Vagina (tissue), 2 donors: ENCODE measurements at regions not wholly inside any gene's neighbourhood (a gene's known extent, or its start where the extent isn't known, plus 50 kb on each side); places are given as distances from the start of the nearest gene placed in this dataset.

ENCODE experiments used
- DNase-seq, 2 donors: peaks; one replicate each; pipeline ENCODE4 v3.0.0-alpha.2; 2017; ENCODE audit errors: extremely low spot score in 2 of 2
- H3K27ac ChIP-seq: fragments of 200-600 bp; sonication (generic); one replicate; pipeline ENCODE4 v1.5.1; 2019
- H3K27me3 ChIP-seq: fragments of 200-600 bp; sonication (generic); one replicate; pipeline ENCODE4 v1.5.1; 2019
- H3K36me3 ChIP-seq, 2 donors: fragments of 200-600 bp; sonication (generic); one replicate each; pipeline ENCODE4 v1.5.1; 2017 to 2019
- H3K4me1 ChIP-seq: fragments of 200-600 bp; sonication (generic); one replicate; pipeline ENCODE4 v1.5.1; 2019
- H3K4me3 ChIP-seq, 2 donors: fragments of 200-600 bp; sonication (generic); 1 replicate in 1 of 2; 2 replicates in 1 of 2; pipeline ENCODE4 v1.5.1; 2016 to 2019
- H3K9me3 ChIP-seq: fragments of 200-600 bp; sonication (generic); one replicate; pipeline ENCODE4 v1.5.1; 2019
- POLR2A ChIP-seq, 2 donors: fragments of 450-650 bp; IDR thresholded peaks; one replicate each; pipeline ENCODE4 v1.6.1; 2017; ENCODE audit warnings: antibody characterized with exemption in 2 of 2, mild to moderate bottlenecking in 2 of 2, moderate library complexity in 2 of 2
- POLR2AphosphoS5 ChIP-seq, 2 donors: sonication (generic); formaldehyde crosslinking; IDR thresholded peaks; one replicate each; pipeline ENCODE4 v1.9.0; 2017; ENCODE audit warnings: antibody characterized with exemption in 2 of 2, mild to moderate bottlenecking in 2 of 2, low read depth in 1 of 2; ENCODE audit not compliant: insufficient read depth in 1 of 2
- intact Hi-C: fragments of 100-400 bp; cut with DNase I; formaldehyde crosslinking; loops from one replicate; pipeline ENCODE4 v1.15.1; 2023
- TF ChIP-seq, protein P1 (sequence below), 3 experiments: fragments of 450-650 bp in 2 of 3; fragments of 200-600 bp in 1 of 3; sonication (generic) in 1 of 3; IDR thresholded peaks; one replicate each; pipeline ENCODE4 v1.5.1; 2017 to 2019; ENCODE audit warnings: antibody characterized with exemption in 3 of 3, mild to moderate bottlenecking in 2 of 3, moderate library complexity in 2 of 3

GRCh38 chr5:91670122-91670521 lies 287.0 kb upstream of the ARRDC3 start:
- Histone ChIP-seq H3K4me3 (no peak overlapping the region), H3K27me3 (no peaks in the 10 kb centered on the region), H3K9me3 (no peaks in the 10 kb centered on the region), H3K27ac (no peak overlapping the region), H3K36me3 (no peaks in the 10 kb centered on the region), H3K4me1 (no peaks in the 10 kb centered on the region)
- intact Hi-C loops, result no loop called here
- no peak for TF ChIP-seq POLR2AphosphoS5 (IDR thresholded peaks at IDR 0.05; ENCODE audit: insufficient read depth in 1 of 2, low read depth in 1 of 2)
- TF ChIP-seq POLR2A (IDR thresholded peaks at IDR 0.05), result no peak
- TF ChIP-seq, protein P1, sequence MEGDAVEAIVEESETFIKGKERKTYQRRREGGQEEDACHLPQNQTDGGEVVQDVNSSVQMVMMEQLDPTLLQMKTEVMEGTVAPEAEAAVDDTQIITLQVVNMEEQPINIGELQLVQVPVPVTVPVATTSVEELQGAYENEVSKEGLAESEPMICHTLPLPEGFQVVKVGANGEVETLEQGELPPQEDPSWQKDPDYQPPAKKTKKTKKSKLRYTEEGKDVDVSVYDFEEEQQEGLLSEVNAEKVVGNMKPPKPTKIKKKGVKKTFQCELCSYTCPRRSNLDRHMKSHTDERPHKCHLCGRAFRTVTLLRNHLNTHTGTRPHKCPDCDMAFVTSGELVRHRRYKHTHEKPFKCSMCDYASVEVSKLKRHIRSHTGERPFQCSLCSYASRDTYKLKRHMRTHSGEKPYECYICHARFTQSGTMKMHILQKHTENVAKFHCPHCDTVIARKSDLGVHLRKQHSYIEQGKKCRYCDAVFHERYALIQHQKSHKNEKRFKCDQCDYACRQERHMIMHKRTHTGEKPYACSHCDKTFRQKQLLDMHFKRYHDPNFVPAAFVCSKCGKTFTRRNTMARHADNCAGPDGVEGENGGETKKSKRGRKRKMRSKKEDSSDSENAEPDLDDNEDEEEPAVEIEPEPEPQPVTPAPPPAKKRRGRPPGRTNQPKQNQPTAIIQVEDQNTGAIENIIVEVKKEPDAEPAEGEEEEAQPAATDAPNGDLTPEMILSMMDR (IDR thresholded peaks at IDR 0.05), result no peak
- no peak for DNase-seq

DNA sequence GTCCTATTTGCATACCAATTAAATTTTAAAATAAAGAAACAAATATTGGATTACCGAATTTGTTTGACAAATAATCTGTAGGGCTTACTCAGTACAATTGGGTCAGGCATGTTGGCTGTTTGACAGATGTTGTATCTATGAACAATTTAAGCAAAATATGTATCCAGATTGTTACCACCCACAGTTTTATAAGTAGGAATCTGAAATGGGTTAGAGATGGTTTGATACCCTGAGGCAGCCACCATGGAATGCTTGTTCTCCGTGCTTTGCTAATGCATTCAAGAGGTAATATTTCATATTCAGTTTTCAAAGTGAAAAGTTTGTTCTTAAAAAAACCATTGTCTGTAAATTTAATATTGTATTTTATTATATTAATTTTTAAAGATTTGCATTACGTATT lies 285.1 kb upstream of the ARRDC3 start:
- DNase-seq, result no peak
- H3K27ac ChIP-seq, result no peak overlapping the region
- no peaks in the 10 kb centered on the region for H3K36me3 ChIP-seq
- no peaks in the 10 kb centered on the region for H3K4me1 ChIP-seq
- no peaks in the 10 kb centered on the region for H3K27me3 ChIP-seq
- intact Hi-C loops, result no loop called here
- no peaks in the 10 kb centered on the region for H3K9me3 ChIP-seq
- H3K4me3 ChIP-seq, result no peak overlapping the region
- TF ChIP-seq POLR2AphosphoS5 (IDR thresholded peaks at IDR 0.05; ENCODE audit: insufficient read depth in 1 of 2, low read depth in 1 of 2), result no peak
- TF ChIP-seq, protein P1 (IDR thresholded peaks at IDR 0.05), result no peak
- TF ChIP-seq POLR2A (IDR thresholded peaks at IDR 0.05), result no peak

DNA sequence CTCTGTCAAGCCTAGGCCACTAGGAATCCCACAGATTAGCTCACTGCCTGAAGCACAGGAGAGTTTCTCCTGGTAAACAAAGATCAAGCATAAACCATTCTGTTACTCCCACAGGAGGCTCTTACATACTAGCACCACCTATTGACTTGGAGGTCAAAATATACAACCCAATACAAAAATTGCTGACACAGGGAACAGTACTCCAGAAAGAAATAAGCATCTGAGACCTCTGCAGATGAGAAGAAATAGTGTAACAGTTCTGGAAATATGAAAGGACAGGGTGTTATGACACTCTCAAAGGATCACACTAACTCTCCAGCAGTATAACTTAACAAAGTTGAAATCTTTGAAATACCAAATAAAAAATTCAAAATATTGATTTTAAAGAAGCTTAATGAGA lies 269.6 kb upstream of the ARRDC3 start:
- H3K36me3 ChIP-seq, result no peaks in the 10 kb centered on the region
- no peak for DNase-seq
- no peak for TF ChIP-seq POLR2A (IDR thresholded peaks at IDR 0.05)
- TF ChIP-seq, protein P1 (IDR thresholded peaks at IDR 0.05), result no peak
- TF ChIP-seq POLR2AphosphoS5 (IDR thresholded peaks at IDR 0.05; ENCODE audit: insufficient read depth in 1 of 2, low read depth in 1 of 2), result no peak
- intact Hi-C loops, result no loop called here
- no peak overlapping the region for H3K27ac ChIP-seq
- H3K4me1 ChIP-seq, result no peaks in the 10 kb centered on the region
- H3K4me3 ChIP-seq, result no peak overlapping the region
- no peaks in the 10 kb centered on the region for H3K9me3 ChIP-seq
- no peaks in the 10 kb centered on the region for H3K27me3 ChIP-seq

DNA sequence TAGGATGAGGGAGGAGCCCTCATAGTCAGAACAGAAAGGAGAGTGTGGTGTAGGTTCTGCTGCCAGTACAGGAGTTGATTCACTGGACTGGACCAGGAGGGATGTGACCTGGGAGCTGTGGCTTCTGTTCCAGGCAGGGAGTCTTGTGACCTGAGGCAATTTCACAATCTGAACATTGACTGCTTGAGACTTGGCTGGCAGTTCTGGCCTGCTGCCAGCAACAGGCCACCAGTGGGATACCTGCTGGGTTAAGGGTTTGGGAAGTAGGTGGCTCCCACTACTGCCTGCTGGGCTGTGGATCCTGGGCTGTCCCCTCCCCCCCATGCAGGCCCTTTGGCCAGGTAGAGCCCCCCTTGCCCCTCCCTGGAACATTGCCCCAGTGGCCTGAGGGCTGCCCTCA lies 268.6 kb upstream of the ARRDC3 start:
- TF ChIP-seq POLR2A (IDR thresholded peaks at IDR 0.05) (no peak), POLR2AphosphoS5 (IDR thresholded peaks at IDR 0.05; ENCODE audit: insufficient read depth in 1 of 2, low read depth in 1 of 2) (no peak)
- TF ChIP-seq, protein P1 (IDR thresholded peaks at IDR 0.05), result no peak
- H3K9me3 ChIP-seq, result no peaks in the 10 kb centered on the region
- DNase-seq, result no peak

DNA sequence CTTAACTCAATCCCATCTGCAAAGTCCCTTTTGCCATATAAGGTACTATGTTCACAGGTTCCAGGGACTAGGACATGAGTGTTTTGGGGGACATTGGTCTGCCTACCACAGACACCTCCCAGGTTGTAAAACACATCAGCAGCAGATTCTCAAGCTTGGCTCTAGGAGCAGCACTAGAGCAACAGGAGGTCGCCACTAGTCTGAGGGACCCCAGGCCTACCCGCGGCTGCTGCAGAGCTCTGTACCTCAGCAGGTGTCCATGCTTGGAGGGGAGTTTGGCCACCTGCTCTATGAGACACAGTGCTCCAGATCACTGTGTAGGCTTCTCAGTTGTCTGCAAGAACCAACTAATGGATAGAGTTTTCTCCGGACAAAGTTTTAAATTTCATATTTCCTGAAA lies 262.2 kb upstream of the ARRDC3 start:
- Histone ChIP-seq H3K4me3 (no peak overlapping the region), H3K27ac (no peak overlapping the region), H3K4me1 (no peaks in the 10 kb centered on the region), H3K9me3 (no peaks in the 10 kb centered on the region), H3K36me3 (no peaks in the 10 kb centered on the region), H3K27me3 (no peaks in the 10 kb centered on the region)
- no peak for DNase-seq
- TF ChIP-seq, protein P1 (IDR thresholded peaks at IDR 0.05), result no peak
- no peak for TF ChIP-seq POLR2AphosphoS5 (IDR thresholded peaks at IDR 0.05; ENCODE audit: insufficient read depth in 1 of 2, low read depth in 1 of 2)
- TF ChIP-seq POLR2A (IDR thresholded peaks at IDR 0.05), result no peak
- intact Hi-C loops, result no loop called here

More for the DNA sequence above, 268.6 kb upstream of the ARRDC3 start:
- intact Hi-C loops, result no loop called here
- no peaks in the 10 kb centered on the region for H3K27me3 ChIP-seq
- H3K4me1 ChIP-seq, result no peaks in the 10 kb centered on the region
- H3K27ac ChIP-seq, result no peak overlapping the region
- H3K36me3 ChIP-seq, result no peaks in the 10 kb centered on the region
- H3K4me3 ChIP-seq, result no peak overlapping the region
